ENCODE measurements at regions not wholly inside any gene's neighbourhood (a gene's known extent, or its start where the extent isn't known, plus 50 kb on each side); places are given as distances from the start of the nearest gene placed in this dataset.

DNA sequence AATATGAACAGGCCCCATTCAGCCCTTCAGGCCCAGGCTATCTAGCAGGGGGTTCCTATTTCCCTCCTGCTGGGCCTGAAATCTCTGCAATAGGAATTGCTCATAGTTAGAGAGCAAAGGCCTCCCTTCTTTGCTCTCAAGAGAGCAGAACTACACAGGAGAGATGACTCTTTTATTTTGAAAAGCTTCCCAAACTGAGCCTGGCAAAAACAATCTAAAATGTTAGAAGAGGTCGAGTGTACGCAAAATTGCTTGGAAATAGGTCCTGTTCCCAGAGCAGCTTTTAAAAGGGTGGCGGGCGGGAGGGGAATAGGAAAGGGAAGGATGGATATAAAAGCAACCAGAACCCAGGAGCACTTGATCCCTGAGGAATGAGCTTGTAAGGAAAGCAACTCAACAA lies 68.4 kb upstream of the APCDD1 start:
- Mint-ChIP-seq H3K36me3 (ENCODE audit: low read depth) (no peaks in the 10 kb centered on the region), H3K4me1 (peaks cover 3% of the 10 kb centered on the region; the same call in 2 of the 3 replicates), H3K9me3 (no peaks in the 10 kb centered on the region), H3K27ac (no peak overlapping the region), H3K4me3 (no peak overlapping the region), H3K27me3 (ENCODE audit: insufficient read depth, low read depth, poor library complexity) (peaks cover 1% of the 10 kb centered on the region)
- Histone ChIP-seq H3K79me2 (replicated peaks; ENCODE audit: insufficient read depth) (no peaks in the 10 kb centered on the region), H3F3A (replicated peaks; ENCODE audit: low read depth) (no peaks in the 10 kb centered on the region), H4K20me1 (replicated peaks; ENCODE audit: insufficient read depth) (no peaks in the 10 kb centered on the region), H3K27me3 (ENCODE audit: insufficient read depth) (no peaks in the 10 kb centered on the region), H3K27ac (ENCODE audit: low read depth) (no peak overlapping the region), H3K9me2 (ENCODE audit: insufficient read depth) (peaks cover 11% of the 10 kb centered on the region; the same call in 1 of the 2 replicates), H3K4me3 (no peak overlapping the region), H3K4me2 (no peak overlapping the region), H3K36me3 (ENCODE audit: insufficient read depth) (no peaks in the 10 kb centered on the region), H2AFZ (no peak overlapping the region), H3K4me1 (ENCODE audit: insufficient read depth) (no peaks in the 10 kb centered on the region)
- ATAC-seq (no peak), DNase-seq (ENCODE audit: low spot score) (no peak)
- TF ChIP-seq EZH2 (IDR thresholded peaks at IDR 0.05; ENCODE audit: low read depth, unreplicated experiment) (no peak), EZH2phosphoT487 (IDR thresholded peaks at IDR 0.05; ENCODE audit: unreplicated experiment) (no peak), ZNF331 (CRISPR knock-in tag; IDR thresholded peaks at IDR 0.05; ENCODE audit: low read depth) (no peak), POLR2AphosphoS5 (IDR thresholded peaks at IDR 0.05; ENCODE audit: low read depth) (no peak)
- TF ChIP-seq, protein P1, sequence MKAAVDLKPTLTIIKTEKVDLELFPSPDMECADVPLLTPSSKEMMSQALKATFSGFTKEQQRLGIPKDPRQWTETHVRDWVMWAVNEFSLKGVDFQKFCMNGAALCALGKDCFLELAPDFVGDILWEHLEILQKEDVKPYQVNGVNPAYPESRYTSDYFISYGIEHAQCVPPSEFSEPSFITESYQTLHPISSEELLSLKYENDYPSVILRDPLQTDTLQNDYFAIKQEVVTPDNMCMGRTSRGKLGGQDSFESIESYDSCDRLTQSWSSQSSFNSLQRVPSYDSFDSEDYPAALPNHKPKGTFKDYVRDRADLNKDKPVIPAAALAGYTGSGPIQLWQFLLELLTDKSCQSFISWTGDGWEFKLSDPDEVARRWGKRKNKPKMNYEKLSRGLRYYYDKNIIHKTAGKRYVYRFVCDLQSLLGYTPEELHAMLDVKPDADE (IDR thresholded peaks at IDR 0.05), result no peak

DNA sequence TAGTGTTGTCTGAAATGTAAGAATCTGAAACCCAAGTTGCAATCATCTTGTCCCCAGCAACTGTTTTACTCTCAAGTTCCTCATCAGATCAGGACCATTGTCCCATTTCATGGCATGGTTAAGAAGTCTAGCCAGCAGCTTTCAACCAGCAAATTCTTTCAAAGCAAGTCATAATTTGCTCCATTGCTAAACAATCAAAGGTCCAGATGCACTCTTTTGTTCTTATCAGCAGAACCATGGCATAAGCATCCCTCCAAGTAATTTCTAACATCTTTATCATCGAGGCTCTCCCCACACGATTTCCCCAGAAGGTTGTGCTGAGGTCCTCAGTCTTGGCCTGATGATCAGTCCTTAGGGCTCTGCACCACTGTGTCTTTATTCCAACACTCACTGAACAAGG lies 67.5 kb upstream of the APCDD1 start:
- ATAC-seq, result no peak
- no peak for TF ChIP-seq CREB1 (CRISPR knock-in tag; IDR thresholded peaks at IDR 0.05; ENCODE audit: low read depth)
- Mint-ChIP-seq H3K4me1 (peaks cover 3% of the 10 kb centered on the region; the same call in 2 of the 3 replicates), H3K36me3 (ENCODE audit: low read depth) (no peaks in the 10 kb centered on the region), H3K27ac (no peak overlapping the region), H3K4me3 (no peak overlapping the region), H3K27me3 (ENCODE audit: insufficient read depth, low read depth, poor library complexity) (peaks cover 1% of the 10 kb centered on the region), H3K9me3 (no peaks in the 10 kb centered on the region)
- Histone ChIP-seq H3K4me1 (ENCODE audit: insufficient read depth) (no peaks in the 10 kb centered on the region), H3F3A (replicated peaks; ENCODE audit: low read depth) (no peaks in the 10 kb centered on the region), H3K27ac (ENCODE audit: low read depth) (no peak overlapping the region), H2AFZ (no peak overlapping the region), H4K20me1 (replicated peaks; ENCODE audit: insufficient read depth) (no peaks in the 10 kb centered on the region), H3K79me2 (replicated peaks; ENCODE audit: insufficient read depth) (no peaks in the 10 kb centered on the region), H3K4me3 (no peak overlapping the region), H3K36me3 (ENCODE audit: insufficient read depth) (no peaks in the 10 kb centered on the region), H3K4me2 (no peak overlapping the region), H3K9me2 (ENCODE audit: insufficient read depth) (peaks cover 11% of the 10 kb centered on the region; the same call in 1 of the 2 replicates), H3K27me3 (ENCODE audit: insufficient read depth) (no peaks in the 10 kb centered on the region)
- DNase-seq (ENCODE audit: low spot score), result no peak

DNA sequence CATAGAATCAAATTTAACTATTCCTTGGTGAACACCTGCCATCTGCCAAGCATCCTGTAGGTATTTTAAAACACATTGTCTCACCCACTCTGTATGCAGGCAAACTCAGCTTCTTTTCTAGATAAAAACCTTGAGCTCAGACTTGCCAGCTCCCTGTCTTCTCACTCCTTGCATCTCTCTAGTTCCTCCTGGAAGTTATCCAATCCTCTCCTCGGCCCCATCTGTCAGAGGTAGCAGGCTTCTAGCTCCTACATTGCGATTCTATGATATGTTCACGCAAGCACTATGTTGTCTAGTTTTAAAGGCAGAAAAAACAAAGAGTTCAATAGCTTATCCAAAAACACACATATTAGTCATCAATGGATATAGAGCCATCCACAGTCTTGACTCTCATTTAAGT lies 67.0 kb upstream of the APCDD1 start:
- no peaks in the 10 kb centered on the region for H4K20me1 ChIP-seq (replicated peaks; ENCODE audit: insufficient read depth)
- Mint-ChIP-seq H3K27ac (no peak overlapping the region), H3K27me3 (ENCODE audit: insufficient read depth, low read depth, poor library complexity) (peaks cover 1% of the 10 kb centered on the region), H3K9me3 (no peaks in the 10 kb centered on the region), H3K4me3 (no peak overlapping the region), H3K4me1 (peaks cover 3% of the 10 kb centered on the region; the same call in 2 of the 3 replicates), H3K36me3 (ENCODE audit: low read depth) (no peaks in the 10 kb centered on the region)
- no peaks in the 10 kb centered on the region for H3F3A ChIP-seq (replicated peaks; ENCODE audit: low read depth)
- no peak overlapping the region for H3K4me2 ChIP-seq
- no peaks in the 10 kb centered on the region for H3K4me1 ChIP-seq (ENCODE audit: insufficient read depth)
- H3K4me3 ChIP-seq, result no peak overlapping the region
- no peaks in the 10 kb centered on the region for H3K79me2 ChIP-seq (replicated peaks; ENCODE audit: insufficient read depth)
- peaks cover 11% of the 10 kb centered on the region; the same call in 1 of the 2 replicates for H3K9me2 ChIP-seq (ENCODE audit: insufficient read depth)
- H3K36me3 ChIP-seq (ENCODE audit: insufficient read depth), result no peaks in the 10 kb centered on the region
- ATAC-seq (no peak), DNase-seq (ENCODE audit: low spot score) (no peak)
- H2AFZ ChIP-seq, result no peak overlapping the region
- H3K27me3 ChIP-seq (ENCODE audit: insufficient read depth), result no peaks in the 10 kb centered on the region
- no peak overlapping the region for H3K27ac ChIP-seq (ENCODE audit: low read depth)
- TF ChIP-seq, protein P2, sequence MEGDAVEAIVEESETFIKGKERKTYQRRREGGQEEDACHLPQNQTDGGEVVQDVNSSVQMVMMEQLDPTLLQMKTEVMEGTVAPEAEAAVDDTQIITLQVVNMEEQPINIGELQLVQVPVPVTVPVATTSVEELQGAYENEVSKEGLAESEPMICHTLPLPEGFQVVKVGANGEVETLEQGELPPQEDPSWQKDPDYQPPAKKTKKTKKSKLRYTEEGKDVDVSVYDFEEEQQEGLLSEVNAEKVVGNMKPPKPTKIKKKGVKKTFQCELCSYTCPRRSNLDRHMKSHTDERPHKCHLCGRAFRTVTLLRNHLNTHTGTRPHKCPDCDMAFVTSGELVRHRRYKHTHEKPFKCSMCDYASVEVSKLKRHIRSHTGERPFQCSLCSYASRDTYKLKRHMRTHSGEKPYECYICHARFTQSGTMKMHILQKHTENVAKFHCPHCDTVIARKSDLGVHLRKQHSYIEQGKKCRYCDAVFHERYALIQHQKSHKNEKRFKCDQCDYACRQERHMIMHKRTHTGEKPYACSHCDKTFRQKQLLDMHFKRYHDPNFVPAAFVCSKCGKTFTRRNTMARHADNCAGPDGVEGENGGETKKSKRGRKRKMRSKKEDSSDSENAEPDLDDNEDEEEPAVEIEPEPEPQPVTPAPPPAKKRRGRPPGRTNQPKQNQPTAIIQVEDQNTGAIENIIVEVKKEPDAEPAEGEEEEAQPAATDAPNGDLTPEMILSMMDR (conservative IDR thresholded peaks at IDR 0.05; ENCODE audit: low read depth in 2 of 2), result no peak
- no peak for TF ChIP-seq EZH2 (IDR thresholded peaks at IDR 0.05; ENCODE audit: low read depth, unreplicated experiment)
- TF ChIP-seq POLR2AphosphoS5 (IDR thresholded peaks at IDR 0.05; ENCODE audit: low read depth), result no peak
- TF ChIP-seq, protein P3, sequence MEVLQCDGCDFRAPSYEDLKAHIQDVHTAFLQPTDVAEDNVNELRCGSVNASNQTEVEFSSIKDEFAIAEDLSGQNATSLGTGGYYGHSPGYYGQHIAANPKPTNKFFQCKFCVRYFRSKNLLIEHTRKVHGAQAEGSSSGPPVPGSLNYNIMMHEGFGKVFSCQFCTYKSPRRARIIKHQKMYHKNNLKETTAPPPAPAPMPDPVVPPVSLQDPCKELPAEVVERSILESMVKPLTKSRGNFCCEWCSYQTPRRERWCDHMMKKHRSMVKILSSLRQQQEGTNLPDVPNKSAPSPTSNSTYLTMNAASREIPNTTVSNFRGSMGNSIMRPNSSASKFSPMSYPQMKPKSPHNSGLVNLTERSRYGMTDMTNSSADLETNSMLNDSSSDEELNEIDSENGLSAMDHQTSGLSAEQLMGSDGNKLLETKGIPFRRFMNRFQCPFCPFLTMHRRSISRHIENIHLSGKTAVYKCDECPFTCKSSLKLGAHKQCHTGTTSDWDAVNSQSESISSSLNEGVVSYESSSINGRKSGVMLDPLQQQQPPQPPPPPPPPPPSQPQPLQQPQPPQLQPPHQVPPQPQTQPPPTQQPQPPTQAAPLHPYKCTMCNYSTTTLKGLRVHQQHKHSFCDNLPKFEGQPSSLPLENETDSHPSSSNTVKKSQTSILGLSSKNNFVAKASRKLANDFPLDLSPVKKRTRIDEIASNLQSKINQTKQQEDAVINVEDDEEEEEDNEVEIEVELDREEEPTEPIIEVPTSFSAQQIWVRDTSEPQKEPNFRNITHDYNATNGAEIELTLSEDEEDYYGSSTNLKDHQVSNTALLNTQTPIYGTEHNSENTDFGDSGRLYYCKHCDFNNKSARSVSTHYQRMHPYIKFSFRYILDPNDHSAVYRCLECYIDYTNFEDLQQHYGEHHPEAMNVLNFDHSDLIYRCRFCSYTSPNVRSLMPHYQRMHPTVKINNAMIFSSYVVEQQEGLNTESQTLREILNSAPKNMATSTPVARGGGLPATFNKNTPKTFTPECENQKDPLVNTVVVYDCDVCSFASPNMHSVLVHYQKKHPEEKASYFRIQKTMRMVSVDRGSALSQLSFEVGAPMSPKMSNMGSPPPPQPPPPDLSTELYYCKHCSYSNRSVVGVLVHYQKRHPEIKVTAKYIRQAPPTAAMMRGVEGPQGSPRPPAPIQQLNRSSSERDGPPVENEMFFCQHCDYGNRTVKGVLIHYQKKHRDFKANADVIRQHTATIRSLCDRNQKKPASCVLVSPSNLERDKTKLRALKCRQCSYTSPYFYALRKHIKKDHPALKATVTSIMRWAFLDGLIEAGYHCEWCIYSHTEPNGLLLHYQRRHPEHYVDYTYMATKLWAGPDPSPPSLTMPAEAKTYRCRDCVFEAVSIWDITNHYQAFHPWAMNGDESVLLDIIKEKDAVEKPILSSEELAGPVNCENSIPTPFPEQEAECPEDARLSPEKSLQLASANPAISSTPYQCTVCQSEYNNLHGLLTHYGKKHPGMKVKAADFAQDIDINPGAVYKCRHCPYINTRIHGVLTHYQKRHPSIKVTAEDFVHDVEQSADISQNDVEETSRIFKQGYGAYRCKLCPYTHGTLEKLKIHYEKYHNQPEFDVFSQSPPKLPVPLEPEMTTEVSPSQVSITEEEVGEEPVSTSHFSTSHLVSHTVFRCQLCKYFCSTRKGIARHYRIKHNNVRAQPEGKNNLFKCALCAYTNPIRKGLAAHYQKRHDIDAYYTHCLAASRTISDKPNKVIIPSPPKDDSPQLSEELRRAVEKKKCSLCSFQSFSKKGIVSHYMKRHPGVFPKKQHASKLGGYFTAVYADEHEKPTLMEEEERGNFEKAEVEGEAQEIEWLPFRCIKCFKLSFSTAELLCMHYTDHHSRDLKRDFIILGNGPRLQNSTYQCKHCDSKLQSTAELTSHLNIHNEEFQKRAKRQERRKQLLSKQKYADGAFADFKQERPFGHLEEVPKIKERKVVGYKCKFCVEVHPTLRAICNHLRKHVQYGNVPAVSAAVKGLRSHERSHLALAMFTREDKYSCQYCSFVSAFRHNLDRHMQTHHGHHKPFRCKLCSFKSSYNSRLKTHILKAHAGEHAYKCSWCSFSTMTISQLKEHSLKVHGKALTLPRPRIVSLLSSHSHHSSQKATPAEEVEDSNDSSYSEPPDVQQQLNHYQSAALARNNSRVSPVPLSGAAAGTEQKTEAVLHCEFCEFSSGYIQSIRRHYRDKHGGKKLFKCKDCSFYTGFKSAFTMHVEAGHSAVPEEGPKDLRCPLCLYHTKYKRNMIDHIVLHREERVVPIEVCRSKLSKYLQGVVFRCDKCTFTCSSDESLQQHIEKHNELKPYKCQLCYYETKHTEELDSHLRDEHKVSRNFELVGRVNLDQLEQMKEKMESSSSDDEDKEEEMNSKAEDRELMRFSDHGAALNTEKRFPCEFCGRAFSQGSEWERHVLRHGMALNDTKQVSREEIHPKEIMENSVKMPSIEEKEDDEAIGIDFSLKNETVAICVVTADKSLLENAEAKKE (CRISPR knock-in tag; IDR thresholded peaks at IDR 0.05), result no peak
- TF ChIP-seq ZNF331 (CRISPR knock-in tag; IDR thresholded peaks at IDR 0.05; ENCODE audit: low read depth), result no peak
